ENCODE measurements at regions not wholly inside any gene's neighbourhood (a gene's known extent, or its start where the extent isn't known, plus 50 kb on each side); places are given as distances from the start of the nearest gene placed in this dataset.

- ChIA-PET POLR2A (no interaction called here), CTCF (no interaction called here)
- no peak for TF ChIP-seq SIN3A (IDR thresholded peaks at IDR 0.05; ENCODE audit: borderline replicate concordance, insufficient read depth, low read depth, low read length)
- no peak for TF ChIP-seq POLR2AphosphoS5 (IDR thresholded peaks at IDR 0.05; ENCODE audit: low read depth, low read length)
- no peak for TF ChIP-seq TCF7L2 (IDR thresholded peaks at IDR 0.05; ENCODE audit: low read depth, low read length)
- no peak for TF ChIP-seq REST (IDR thresholded peaks at IDR 0.05; ENCODE audit: insufficient read depth in 1 of 2, low read depth in 2 of 2, low read length in 1 of 2)
- no peak for TF ChIP-seq CTCF (IDR thresholded peaks at IDR 0.05)
- H3K9me3 ChIP-seq (ENCODE audit: control insufficient read depth, insufficient read depth, low read depth, low read length), result no peaks in the 10 kb centered on the region
- no peaks in the 10 kb centered on the region for H3K27me3 ChIP-seq (ENCODE audit: control insufficient read depth, insufficient read depth, low read length)
- no peaks in the 10 kb centered on the region for H3K4me1 ChIP-seq (ENCODE audit: control insufficient read depth, insufficient read depth, low read length)
- no peak for DNase-seq (ENCODE audit: low read depth, low spot score)
- in situ Hi-C loops (cut with HindIII; ENCODE audit: low pct_unique_long_range_greater_than_20kb, low sequenced_read_pairs), result no loop called here
- intact Hi-C loops (cut with micrococcal nuclease; ENCODE audit: unreplicated experiment), result no loop called here
- H3K27ac ChIP-seq (ENCODE audit: low read length), result no peak overlapping the region
- BruUV-seq (replicated peaks), result no TSS peak
- no peak for ATAC-seq
- H3K36me3 ChIP-seq (ENCODE audit: control insufficient read depth, insufficient read depth, low read length), result no peaks in the 10 kb centered on the region
- no peak overlapping the region for H3K4me3 ChIP-seq (ENCODE audit: low read depth in 2 of 2, low read length in 2 of 2)
Measured at GRCh38 chr6:15754035-15754705, 91.3 kb upstream of the DTNBP1 start.

- Histone ChIP-seq H3K27ac (ENCODE audit: low read length) (no peak overlapping the region), H3K4me1 (ENCODE audit: control insufficient read depth, insufficient read depth, low read length) (no peaks in the 10 kb centered on the region), H3K27me3 (ENCODE audit: control insufficient read depth, insufficient read depth, low read length) (no peaks in the 10 kb centered on the region), H3K36me3 (ENCODE audit: control insufficient read depth, insufficient read depth, low read length) (no peaks in the 10 kb centered on the region), H3K4me3 (ENCODE audit: low read depth in 2 of 2, low read length in 2 of 2) (no peak overlapping the region), H3K9me3 (ENCODE audit: control insufficient read depth, insufficient read depth, low read depth, low read length) (no peaks in the 10 kb centered on the region)
- ChIA-PET POLR2A (no interaction called here), CTCF (no interaction called here)
- intact Hi-C loops (cut with micrococcal nuclease; ENCODE audit: unreplicated experiment) (no loop called here), in situ Hi-C loops (cut with HindIII; ENCODE audit: low pct_unique_long_range_greater_than_20kb, low sequenced_read_pairs) (no loop called here)
- TF ChIP-seq POLR2AphosphoS5 (IDR thresholded peaks at IDR 0.05; ENCODE audit: low read depth, low read length) (no peak), REST (IDR thresholded peaks at IDR 0.05; ENCODE audit: insufficient read depth in 1 of 2, low read depth in 2 of 2, low read length in 1 of 2) (no peak), TCF7L2 (IDR thresholded peaks at IDR 0.05; ENCODE audit: low read depth, low read length) (no peak), SIN3A (IDR thresholded peaks at IDR 0.05; ENCODE audit: borderline replicate concordance, insufficient read depth, low read depth, low read length) (no peak), CTCF (IDR thresholded peaks at IDR 0.05) (no peak)
- no TSS peak for BruUV-seq (replicated peaks)
- ATAC-seq (no peak; the same call in 1 of the 2 replicates), DNase-seq (ENCODE audit: low read depth, low spot score) (no peak)
Measured at GRCh38 chr6:15752820-15753219, 90.0 kb upstream of the DTNBP1 start.

Measured in Panc1 (cell line).